ENCODE measurements at regions not wholly inside any gene's neighbourhood (a gene's known extent, or its start where the extent isn't known, plus 50 kb on each side); places are given as distances from the start of the nearest gene placed in this dataset.
"Not testable (repeated sequence)": the region's sequence is repeated elsewhere in the genome, so short reads cannot be mapped to it uniquely, and the experiment has no call there.

GRCh38 chr2:65916785-65917295 lies 484.4 kb upstream of the SPRED2 start:
- no peak for DNase-seq (ENCODE audit: low read depth in 3 of 3)

DNA sequence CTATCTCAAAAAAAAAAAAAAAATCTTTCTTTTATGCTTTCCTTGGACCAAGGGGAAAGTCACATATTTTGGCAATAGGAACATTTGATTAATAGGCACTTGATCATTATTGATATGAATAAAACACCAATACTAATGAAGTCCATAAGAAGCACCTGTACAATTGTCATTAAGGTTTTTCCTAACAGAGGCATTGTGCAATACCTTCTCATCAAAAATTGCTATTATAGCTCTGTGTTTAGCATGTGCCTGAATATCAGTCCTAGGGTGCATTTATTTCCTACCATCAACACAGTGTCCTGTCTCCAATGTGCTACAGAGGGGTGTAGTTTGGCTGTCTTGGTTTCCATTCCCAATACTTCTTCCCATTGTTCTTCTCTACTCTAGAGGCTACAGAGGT lies 483.8 kb upstream of the SPRED2 start:
- DNase-seq (ENCODE audit: low read depth in 3 of 3): no peak

DNA sequence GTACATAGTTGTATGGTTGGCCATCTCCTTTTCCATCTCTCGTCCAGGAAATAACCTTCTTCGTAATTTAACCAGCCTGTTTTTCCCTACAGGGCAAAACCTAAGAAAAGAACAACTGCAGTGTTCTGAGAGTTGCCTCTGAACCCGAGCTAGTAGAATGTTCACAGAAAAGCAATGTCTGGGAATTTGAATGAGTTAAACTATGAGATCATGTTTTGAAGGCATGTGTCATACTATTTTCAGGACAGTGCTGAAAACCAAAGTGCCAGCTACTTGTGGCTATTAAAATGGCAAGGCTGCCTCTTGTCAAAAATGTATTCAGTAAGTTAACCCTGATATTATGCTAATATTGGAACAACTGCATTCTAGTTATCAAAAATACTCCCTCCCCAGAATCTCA lies 482.9 kb upstream of the SPRED2 start:
- no peak for DNase-seq (ENCODE audit: low read depth in 3 of 3)

GRCh38 chr2:65914244-65914786 lies 481.9 kb upstream of the SPRED2 start:
- DNase-seq (ENCODE audit: low read depth in 3 of 3): no peak

DNA sequence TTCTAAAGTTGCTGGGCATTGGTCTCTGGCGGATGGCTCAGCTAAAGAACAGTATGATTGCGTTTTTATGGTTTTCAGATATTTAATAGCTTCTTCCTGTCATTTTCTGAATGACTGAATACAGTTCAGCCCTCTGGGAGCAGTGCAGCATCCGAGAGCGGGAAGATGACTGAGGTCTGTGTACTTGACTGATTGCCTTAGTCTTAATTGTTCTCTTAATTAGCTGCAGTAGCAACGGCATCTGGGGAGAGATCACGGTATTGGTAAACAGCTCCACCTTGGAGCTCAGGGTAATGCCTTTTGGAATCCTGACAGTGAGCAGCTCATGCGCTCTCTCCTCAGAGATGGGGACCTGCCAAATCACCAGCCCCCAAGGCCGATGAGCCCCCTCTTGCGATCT lies 481.4 kb upstream of the SPRED2 start:
- DNase-seq (ENCODE audit: low read depth in 3 of 3): no peak

- no peak for DNase-seq (ENCODE audit: low read depth in 3 of 3)
Measured at GRCh38 chr2:65901756-65902155, 469.4 kb upstream of the SPRED2 start.

- DNase-seq (ENCODE audit: low read depth in 3 of 3): no peak
Measured at GRCh38 chr2:65896446-65896845, 464.0 kb upstream of the SPRED2 start.

DNA sequence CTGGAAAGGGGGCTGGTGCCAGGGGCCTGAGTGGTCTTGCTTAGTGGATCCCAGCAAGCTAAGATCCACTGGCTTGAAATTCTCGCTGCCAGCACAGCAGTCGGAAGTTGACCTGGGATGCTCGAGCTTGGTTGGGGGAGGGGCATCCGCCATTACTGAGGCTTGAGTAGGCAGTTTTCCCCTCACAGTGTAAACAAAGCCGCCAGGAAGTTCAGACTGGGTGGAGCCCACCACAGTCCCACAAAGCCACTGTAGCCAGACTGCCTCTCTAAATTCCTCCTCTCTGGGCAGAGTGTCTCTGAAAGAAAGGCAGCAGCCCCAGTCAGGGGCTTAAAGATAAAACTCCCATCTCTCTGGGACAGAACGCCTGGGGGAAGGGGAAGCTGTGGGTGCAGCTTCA lies 457.7 kb upstream of the SPRED2 start:
- DNase-seq (ENCODE audit: low read depth in 3 of 3): not testable (repeated sequence)

DNA sequence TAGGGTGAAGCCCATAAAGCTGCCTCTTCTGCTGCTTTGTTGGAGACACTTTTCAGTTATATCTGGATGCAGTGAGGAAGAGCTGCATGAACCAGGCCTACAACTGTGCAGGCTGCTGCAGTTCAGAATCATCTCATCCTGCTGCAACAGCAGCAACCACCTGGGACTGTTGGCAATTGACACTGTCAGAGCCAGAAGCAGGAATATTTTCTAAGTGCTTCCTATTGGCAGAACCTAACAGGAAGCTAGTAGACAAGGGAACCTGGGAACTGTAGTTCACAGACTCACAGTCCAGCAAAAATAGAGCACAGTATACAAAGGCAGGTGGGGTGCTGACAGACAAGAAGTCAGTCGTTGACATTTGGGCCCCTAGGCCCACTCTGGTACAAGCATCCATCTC lies 452.9 kb upstream of the SPRED2 start:
- DNase-seq (ENCODE audit: low read depth in 3 of 3): no peak

- DNase-seq (ENCODE audit: low read depth in 3 of 3): no peak
Measured at GRCh38 chr2:65881592-65881991, 449.2 kb upstream of the SPRED2 start.

GRCh38 chr2:65880436-65880835 lies 448.0 kb upstream of the SPRED2 start:
- no peak for DNase-seq (ENCODE audit: low read depth in 3 of 3)

DNA sequence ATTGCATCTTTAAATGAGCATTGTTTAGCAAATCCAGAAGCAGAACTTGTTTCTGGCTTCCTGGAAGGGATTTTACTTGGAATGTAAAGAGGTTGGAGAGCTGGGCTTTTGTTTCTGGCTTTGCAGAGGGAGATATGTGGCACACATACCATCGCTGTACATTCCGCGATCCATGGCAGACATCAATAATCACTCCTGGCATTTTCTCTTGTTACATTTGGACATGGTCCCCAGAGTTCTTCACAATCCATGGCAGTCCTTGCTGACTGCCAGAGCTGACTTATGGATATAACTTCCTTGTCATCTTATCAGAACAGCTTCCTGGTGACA lies 445.6 kb upstream of the SPRED2 start:
- no peak for DNase-seq (ENCODE audit: low read depth in 3 of 3)

GRCh38 chr2:65877331-65878010 lies 445.1 kb upstream of the SPRED2 start:
- DNase-seq (ENCODE audit: low read depth in 3 of 3): no peak

DNA sequence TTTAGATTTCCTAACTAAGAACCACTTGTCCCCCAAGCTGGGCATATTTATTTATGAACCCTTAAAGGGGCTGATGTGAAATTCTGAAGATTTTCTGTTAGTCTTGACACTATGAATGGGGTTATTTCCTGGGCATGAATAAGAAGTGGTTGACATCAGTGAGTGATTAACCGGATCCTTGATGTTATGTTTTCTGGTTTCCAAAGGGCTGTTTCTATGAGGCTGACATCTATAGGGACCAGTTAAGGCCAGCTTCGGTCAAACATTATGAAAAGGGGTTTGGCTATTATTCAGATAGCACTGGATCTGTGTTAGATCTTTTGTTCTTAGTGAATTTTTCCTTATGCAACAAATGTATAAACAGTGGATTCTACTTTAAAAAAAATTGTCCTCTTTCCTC lies 443.7 kb upstream of the SPRED2 start:
- no peak for DNase-seq (ENCODE audit: low read depth in 3 of 3)

GRCh38 chr2:65870826-65871225 lies 438.4 kb upstream of the SPRED2 start:
- no peak for DNase-seq (ENCODE audit: low read depth in 3 of 3)

GRCh38 chr2:65869296-65869695 lies 436.9 kb upstream of the SPRED2 start:
- DNase-seq (ENCODE audit: low read depth in 3 of 3): no peak

DNA sequence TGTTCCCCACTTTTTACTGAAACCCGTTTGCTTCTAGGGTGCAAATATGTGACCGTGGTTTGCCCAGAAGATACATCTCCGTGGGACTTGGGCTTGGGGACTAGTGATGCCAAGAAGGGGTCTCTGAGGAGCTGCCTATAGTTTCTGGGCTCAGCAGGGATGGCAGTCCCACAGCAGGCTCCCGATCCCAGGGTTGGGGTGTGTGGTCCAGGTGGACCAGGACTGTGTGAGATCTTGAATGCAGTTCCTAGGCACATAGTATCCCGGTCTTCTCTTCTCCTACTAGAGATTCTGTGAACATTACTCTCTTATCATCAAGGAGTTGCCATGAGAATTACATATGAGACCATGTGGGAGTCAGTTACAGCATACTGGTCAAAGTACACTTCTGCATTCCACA lies 435.8 kb upstream of the SPRED2 start:
- no peak for DNase-seq (ENCODE audit: low read depth in 3 of 3)

DNA sequence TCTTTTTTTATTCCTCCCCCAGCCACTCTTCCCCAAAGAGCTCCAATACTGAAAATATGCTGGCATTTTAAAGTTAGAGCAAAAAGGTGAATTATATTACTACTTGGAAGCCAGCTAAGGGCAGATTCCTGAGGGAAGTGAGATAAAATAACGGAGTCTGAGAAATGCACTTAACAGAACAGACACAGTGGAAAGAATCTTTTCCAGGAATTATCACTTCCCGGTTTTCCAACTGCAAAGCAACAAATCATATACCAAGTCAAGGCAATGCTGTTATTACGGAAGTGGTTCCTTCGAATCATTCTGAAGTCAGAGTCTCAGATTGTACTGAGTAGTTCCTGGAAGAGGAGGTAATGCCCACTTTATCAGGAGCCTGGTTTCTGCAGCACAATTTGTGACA lies 435.0 kb upstream of the SPRED2 start:
- no peak for DNase-seq (ENCODE audit: low read depth in 3 of 3)

DNA sequence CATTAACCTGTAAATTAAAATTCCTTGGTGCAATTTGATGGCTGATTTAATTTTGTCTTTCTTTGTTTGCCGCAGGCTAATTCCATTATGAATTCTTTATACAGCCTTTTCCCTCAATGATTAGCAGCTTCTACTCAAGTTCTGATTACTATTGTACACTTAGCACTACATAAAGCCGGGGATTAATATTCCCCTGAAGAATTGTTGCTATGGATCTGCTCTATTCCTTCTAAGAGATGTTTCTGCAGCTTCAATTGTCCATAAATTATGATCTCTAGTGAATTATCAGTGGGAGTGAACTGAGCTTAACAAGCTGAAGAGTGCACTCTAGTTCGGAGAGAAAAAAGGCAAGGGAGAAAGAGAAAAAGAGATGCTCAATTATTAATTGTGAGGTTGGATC lies 433.7 kb upstream of the SPRED2 start:
- DNase-seq (ENCODE audit: low read depth in 3 of 3): no peak

GRCh38 chr2:65864619-65865018 lies 432.2 kb upstream of the SPRED2 start:
- no peak for DNase-seq (ENCODE audit: low read depth in 3 of 3)

DNA sequence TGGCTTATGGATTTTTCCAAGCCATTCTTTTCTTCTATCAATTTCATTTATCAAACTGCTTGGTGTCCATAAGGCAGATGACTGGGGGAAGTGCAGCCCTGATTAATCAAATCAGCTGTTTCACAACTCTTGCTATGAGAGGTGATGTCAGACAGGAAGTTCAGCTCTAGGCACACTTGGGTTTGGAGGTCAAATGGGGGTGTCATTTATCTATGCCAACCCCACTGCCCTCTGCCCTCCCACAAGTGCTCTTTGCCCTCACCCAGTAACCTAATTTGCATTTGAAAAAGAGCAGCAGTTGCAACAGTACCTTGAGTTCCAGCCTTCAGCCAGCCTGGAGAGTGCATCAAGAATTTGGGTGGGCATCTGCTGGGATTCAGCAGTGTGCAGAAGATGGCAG lies 431.3 kb upstream of the SPRED2 start:
- DNase-seq (ENCODE audit: low read depth in 3 of 3): no peak

GRCh38 chr2:65856928-65857327 lies 424.5 kb upstream of the SPRED2 start:
- DNase-seq (ENCODE audit: low read depth in 3 of 3): no peak

- DNase-seq (ENCODE audit: low read depth in 3 of 3): no peak
Measured at GRCh38 chr2:65856423-65856822, 424.0 kb upstream of the SPRED2 start.

- no peak for DNase-seq (ENCODE audit: low read depth in 3 of 3)
Measured at GRCh38 chr2:65850695-65851094, 418.3 kb upstream of the SPRED2 start.
